H1 (cell line): ENCODE measurements at regions not wholly inside any gene's neighbourhood (a gene's known extent, or its start where the extent isn't known, plus 50 kb on each side); places are given as distances from the start of the nearest gene placed in this dataset.

Source experiments
- CTCF ChIA-PET: fragments of 300-600 bp; sonication (Branson Sonifier 250); formaldehyde crosslinking; loops from one replicate; lab custom pipeline; 2021; ENCODE audit not compliant: partially characterized antibody; lab: Charles Lee
- POLR2A ChIA-PET: fragments of 300-600 bp; sonication (Branson Sonifier 250); formaldehyde crosslinking; loops from one replicate; lab custom pipeline; 2021; ENCODE audit warnings: inconsistent platforms; ENCODE audit not compliant: partially characterized antibody; lab: Charles Lee
- DNase-seq, 2 experiments: peaks; one replicate each; pipeline versions ENCODE4 v3.0.0 to v3.0.0-alpha.2; 2010 to 2022; ENCODE audit warnings: low spot score in 2 of 2, low read depth in 1 of 2, mixed read lengths in 1 of 2
- FAIRE-seq: peaks from 2 replicates; lab custom pipeline; 2011; peaks lifted over from hg19 to GRCh38; lab: Jason Lieb, UNC
- H2AFZ ChIP-seq: 2 replicates; pipeline ENCODE4 v1.8.1; 2012; ENCODE audit warnings: low read length, inconsistent platforms
- H2AK5ac ChIP-seq: 2 replicates; pipeline ENCODE4 v1.6.1; 2013; ENCODE audit warnings: low read depth, low read length
- H2BK120ac ChIP-seq: replicated peaks from 2 replicates; pipeline ENCODE3; 2013; ENCODE audit warnings: low read depth, low read length, inconsistent platforms
- H2BK12ac ChIP-seq: 2 replicates; pipeline ENCODE4 v1.6.1; 2013; ENCODE audit warnings: low read depth, low read length
- H2BK15ac ChIP-seq: 2 replicates; pipeline ENCODE4 v1.6.1; 2013; ENCODE audit warnings: low read length
- H2BK20ac ChIP-seq: 2 replicates; pipeline ENCODE4 v1.6.1; 2013; ENCODE audit warnings: low read length
- H2BK5ac ChIP-seq: 2 replicates; pipeline ENCODE4 v1.6.1; 2013; ENCODE audit warnings: low read depth, low read length
- H3K14ac ChIP-seq: 2 replicates; pipeline ENCODE4 v1.6.1; 2013; ENCODE audit warnings: inconsistent platforms; ENCODE audit not compliant: insufficient read length
- H3K18ac ChIP-seq: 2 replicates; pipeline ENCODE4 v1.6.1; 2013; ENCODE audit warnings: low read length; ENCODE audit errors: extremely low read depth
- H3K23ac ChIP-seq: 2 replicates; pipeline ENCODE4 v1.6.1; 2013; ENCODE audit warnings: inconsistent platforms; ENCODE audit not compliant: insufficient read length
- H3K23me2 ChIP-seq: 2 replicates; pipeline ENCODE4 v1.6.1; 2013; ENCODE audit warnings: low read depth, low read length
- H3K27ac ChIP-seq: 2 replicates; pipeline ENCODE4 v1.6.1; 2011; ENCODE audit warnings: low read depth, low read length, inconsistent platforms
- H3K27me3 ChIP-seq, 4 experiments: replicated peaks in 1 of 4; 1 replicate in 1 of 4; 2 replicates in 3 of 4; pipeline versions ENCODE4 v1.6.1 to v1.8.1; 2011 to 2013; ENCODE audit warnings: low read length in 3 of 4, mild to moderate bottlenecking in 3 of 4, inconsistent platforms in 2 of 4, mixed read lengths in 2 of 4, moderate library complexity in 1 of 4; ENCODE audit not compliant: control insufficient read depth in 3 of 4, insufficient read depth in 3 of 4; ENCODE audit errors: extremely low read depth in 1 of 4
- H3K36me3 ChIP-seq, 4 experiments: 2 replicates each; pipeline versions ENCODE4 v1.6.1 to v1.8.1; 2011 to 2013; ENCODE audit warnings: mild to moderate bottlenecking in 4 of 4, low read length in 3 of 4, moderate library complexity in 2 of 4, control low read depth in 1 of 4, inconsistent platforms in 1 of 4; ENCODE audit not compliant: insufficient read depth in 4 of 4, control insufficient read depth in 2 of 4
- H3K4ac ChIP-seq: replicated peaks from 2 replicates; pipeline ENCODE3; 2013; ENCODE audit warnings: low read length, low read depth, mixed read lengths, inconsistent platforms; ENCODE audit not compliant: insufficient read length
- H3K4me1 ChIP-seq, 4 experiments: replicated peaks in 1 of 4; 1 replicate in 1 of 4; 2 replicates in 3 of 4; pipeline versions ENCODE4 v1.6.1 to v1.8.1; 2011 to 2013; ENCODE audit warnings: low read length in 3 of 4, inconsistent platforms in 2 of 4, mixed read lengths in 1 of 4; ENCODE audit not compliant: insufficient read depth in 4 of 4, control insufficient read depth in 3 of 4
- H3K4me2 ChIP-seq, 2 experiments: 2 replicates each; pipeline versions ENCODE4 v1.6.1 to v1.8.1; 2011 to 2013; ENCODE audit warnings: low read depth in 2 of 2, low read length in 2 of 2, control low read depth in 1 of 2, inconsistent platforms in 1 of 2, mild to moderate bottlenecking in 1 of 2; ENCODE audit not compliant: insufficient read depth in 1 of 2
- H3K4me3 ChIP-seq, 4 experiments: fragments of 200-600, 300-600 bp in 1 of 4; sonication (generic), shearing (Covaris generic), sonication (Bioruptor Twin) in 1 of 4; 2 replicates each; pipeline versions ENCODE4 v1.5.1 to v1.8.1; 2011 to 2016; ENCODE audit warnings: low read length in 4 of 4, low read depth in 3 of 4, control low read depth in 2 of 4, inconsistent platforms in 2 of 4, mild to moderate bottlenecking in 2 of 4, mixed read lengths in 1 of 4, moderate library complexity in 1 of 4; ENCODE audit not compliant: insufficient read depth in 2 of 4; ENCODE audit errors: extremely low read depth in 1 of 4
- H3K56ac ChIP-seq: replicated peaks from 2 replicates; pipeline ENCODE3; 2013; ENCODE audit warnings: low read depth, mild to moderate bottlenecking, mixed read lengths, low read length, inconsistent platforms; ENCODE audit not compliant: insufficient read length
- H3K79me1 ChIP-seq: 2 replicates; pipeline ENCODE4 v1.6.1; 2013; ENCODE audit warnings: low read depth, low read length, control low read depth
- H3K79me2 ChIP-seq, 2 experiments: 2 replicates each; pipeline versions ENCODE4 v1.6.1 to v1.8.1; 2012 to 2013; ENCODE audit warnings: low read length in 2 of 2, mild to moderate bottlenecking in 2 of 2, inconsistent platforms in 1 of 2; ENCODE audit not compliant: insufficient read depth in 2 of 2, control insufficient read depth in 1 of 2
- H3K9ac ChIP-seq, 4 experiments: replicated peaks in 1 of 4; 1 replicate in 1 of 4; 2 replicates in 3 of 4; pipeline versions ENCODE4 v1.6.1 to v1.8.1; 2011 to 2013; ENCODE audit warnings: low read depth in 3 of 4, low read length in 3 of 4, control low read depth in 2 of 4, mild to moderate bottlenecking in 2 of 4, moderate library complexity in 2 of 4, inconsistent platforms in 1 of 4; ENCODE audit errors: extremely low read depth in 1 of 4
- H3K9me3 ChIP-seq, 2 experiments: 2 replicates each; pipeline versions ENCODE4 v1.6.1 to v1.8.1; 2012 to 2013; ENCODE audit warnings: mild to moderate bottlenecking in 2 of 2, moderate library complexity in 2 of 2, control low read depth in 1 of 2, inconsistent platforms in 1 of 2, low read depth in 1 of 2, low read length in 1 of 2, mixed read lengths in 1 of 2; ENCODE audit not compliant: insufficient read depth in 2 of 2
- H4K20me1 ChIP-seq, 2 experiments: replicated peaks in 1 of 2; 2 replicates each; pipeline versions ENCODE3 to v1.8.1; 2011 to 2013; ENCODE audit warnings: inconsistent platforms in 2 of 2, low read length in 2 of 2, mild to moderate bottlenecking in 1 of 2; ENCODE audit not compliant: insufficient read depth in 2 of 2, control insufficient read depth in 1 of 2
- H4K5ac ChIP-seq: 2 replicates; pipeline ENCODE4 v1.6.1; 2013; ENCODE audit warnings: low read length, low read depth, mixed read lengths, inconsistent platforms; ENCODE audit not compliant: insufficient read length
- H4K8ac ChIP-seq: 2 replicates; pipeline ENCODE4 v1.8.0; 2013; ENCODE audit warnings: mild to moderate bottlenecking, moderate library complexity, low read length, inconsistent platforms; ENCODE audit not compliant: insufficient read depth; ENCODE audit errors: extremely low read depth
- H4K91ac ChIP-seq: replicated peaks from 2 replicates; pipeline ENCODE3; 2013; ENCODE audit warnings: low read length, mixed read lengths, inconsistent platforms; ENCODE audit not compliant: insufficient read length
- BCL11A ChIP-seq, 2 experiments: IDR thresholded peaks; one replicate each; pipeline ENCODE4 v1.6.1; 2011; ENCODE audit warnings: low read depth in 2 of 2, low read length in 2 of 2, mild to moderate bottlenecking in 2 of 2
- CBX8 ChIP-seq: fragments of 300-800, 300-1000 bp; sonication (generic); IDR thresholded peaks from 2 replicates; pipeline ENCODE4 v1.7.1; 2016; ENCODE audit warnings: low read depth, low read length, borderline replicate concordance
- CEBPB ChIP-seq: IDR thresholded peaks from 2 replicates; pipeline ENCODE4 v1.6.1; 2012; ENCODE audit warnings: low read depth, low read length
- CTCF ChIP-seq, 3 experiments: IDR thresholded peaks; 1 replicate in 2 of 3; 2 replicates in 1 of 3; pipeline versions ENCODE4 v1.5.1 to v1.6.1; 2011; ENCODE audit warnings: low read length in 3 of 3, mild to moderate bottlenecking in 3 of 3, inconsistent platforms in 2 of 3, low read depth in 1 of 3, moderate library complexity in 1 of 3; ENCODE audit not compliant: insufficient read depth in 1 of 3; ENCODE audit errors: control extremely low read depth in 1 of 3
- EGR1 ChIP-seq: IDR thresholded peaks from 2 replicates; pipeline ENCODE4 v1.6.1; 2011; ENCODE audit warnings: low read depth, low read length, borderline replicate concordance
- EP300 ChIP-seq, 2 experiments: IDR thresholded peaks; 1 replicate in 1 of 2; 2 replicates in 1 of 2; pipeline ENCODE4 v1.6.1; 2011 to 2012; ENCODE audit warnings: low read depth in 2 of 2, low read length in 2 of 2, mild to moderate bottlenecking in 2 of 2, borderline replicate concordance in 1 of 2, inconsistent platforms in 1 of 2, moderate library complexity in 1 of 2
- HDAC6 ChIP-seq: IDR thresholded peaks from one replicate; pipeline ENCODE4 v1.7.1; 2012; ENCODE audit warnings: low read depth, mild to moderate bottlenecking, inconsistent platforms, low read length, moderate library complexity
- SAP30 ChIP-seq: fragments of 300-600 bp; sonication (generic); IDR thresholded peaks from 2 replicates; pipeline ENCODE4 v1.7.1; 2012; ENCODE audit warnings: low read length, moderate library complexity, mild to moderate bottlenecking, inconsistent platforms; ENCODE audit not compliant: insufficient read depth, insufficient replicate concordance
- SIX5 ChIP-seq: IDR thresholded peaks from 2 replicates; pipeline ENCODE4 v1.6.1; 2011; ENCODE audit warnings: mild to moderate bottlenecking, low read depth, low read length
- TAF1 ChIP-seq: IDR thresholded peaks from 2 replicates; pipeline ENCODE4 v1.6.1; 2011; ENCODE audit warnings: mild to moderate bottlenecking, low read depth, low read length
- TAF7 ChIP-seq: optimal IDR thresholded peaks from 2 replicates; pipeline ENCODE3; 2011; ENCODE audit warnings: low read depth, mild to moderate bottlenecking, inconsistent platforms, low read length, moderate library complexity, borderline replicate concordance
- YY1 ChIP-seq: IDR thresholded peaks from 2 replicates; pipeline ENCODE4 v1.6.1; 2011; ENCODE audit warnings: low read depth, mild to moderate bottlenecking, low read length
- WGBS, 2 experiments: shearing (Covaris generic) in 1 of 2; methylation state at CpG; one replicate each; pipeline versions ENCODE4 v1.1.6 to v1.1.7; 2013 to 2015; ENCODE audit warnings: low lambda C conversion rate in 2 of 2, mixed read lengths in 2 of 2, inconsistent platforms in 1 of 2, low coverage in 1 of 2, missing lambda C conversion rate in 1 of 2; ENCODE audit not compliant: insufficient replicate concordance in 2 of 2, insufficient coverage in 1 of 2, insufficient read length in 1 of 2; ENCODE audit errors: extremely low coverage in 1 of 2, missing lambda C conversion rate in 1 of 2; 5-methylcytosine and 5-hydroxymethylcytosine counted together

GRCh38 chr6:141097471-141097870 lies 1035.3 kb upstream of the GJE1 start:
- H3K23me2 ChIP-seq: no peaks in the 10 kb centered on the region
- H2AK5ac ChIP-seq: no peak overlapping the region
- H3K4me2 ChIP-seq: no peak overlapping the region
- no peak overlapping the region for H3K27ac ChIP-seq
- H3K9ac ChIP-seq: no peak overlapping the region
- FAIRE-seq (no peak), DNase-seq (no peak)
- H4K91ac ChIP-seq: no peak overlapping the region
- H3K4me1 ChIP-seq: no peaks in the 10 kb centered on the region
- H3K79me2 ChIP-seq: no peaks in the 10 kb centered on the region
- ChIA-PET CTCF (no interaction called here), POLR2A (interaction anchor here (0.6 kb wide), 1 partner anchor 13 kb away, joined by 5 read pairs; no protein-coding TSS in a partner anchor)
- H2AFZ ChIP-seq: no peak overlapping the region
- no peaks in the 10 kb centered on the region for H4K20me1 ChIP-seq
- no peak overlapping the region for H3K23ac ChIP-seq
- no peak overlapping the region for H2BK120ac ChIP-seq
- H4K5ac ChIP-seq: no peak overlapping the region
- H3K18ac ChIP-seq: no peak overlapping the region
- no peaks in the 10 kb centered on the region for H3K36me3 ChIP-seq
- no peak overlapping the region for H2BK5ac ChIP-seq
- no peak overlapping the region for H2BK12ac ChIP-seq
- no peak overlapping the region for H3K56ac ChIP-seq
- no peak overlapping the region for H2BK15ac ChIP-seq
- H3K14ac ChIP-seq: no peak overlapping the region
- no peaks in the 10 kb centered on the region for H3K79me1 ChIP-seq
- no peak overlapping the region for H3K4me3 ChIP-seq
- H4K8ac ChIP-seq: no peak overlapping the region
- H2BK20ac ChIP-seq: no peak overlapping the region
- H3K4ac ChIP-seq: no peak overlapping the region
- no peaks in the 10 kb centered on the region for H3K27me3 ChIP-seq
- H3K9me3 ChIP-seq: no peaks in the 10 kb centered on the region
- WGBS, 2 experiments: 81% methylated on average over 1 of the region's 1 CpG; no CpG with 5 or more reads in 1 of the 2 experiments
- no peak for TF ChIP-seq EGR1
- no peak for TF ChIP-seq SIX5
- no peak for TF ChIP-seq CTCF (IDR thresholded peaks at IDR 0.05; ENCODE audit: control extremely low read depth in 1 of 3, insufficient read depth in 1 of 3, low read depth in 1 of 3, low read length in 3 of 3)
- TF ChIP-seq SAP30: no peak
- TF ChIP-seq TAF7: no peak
- TF ChIP-seq EP300 (IDR thresholded peaks at IDR 0.05; ENCODE audit: borderline replicate concordance in 1 of 2, low read depth in 2 of 2, low read length in 2 of 2): no peak
- no peak for TF ChIP-seq YY1
- no peak for TF ChIP-seq CEBPB
- no peak for TF ChIP-seq BCL11A (IDR thresholded peaks at IDR 0.05; ENCODE audit: low read depth in 2 of 2, low read length in 2 of 2)
- no peak for TF ChIP-seq TAF1
- no peak for TF ChIP-seq CBX8
- TF ChIP-seq HDAC6: no peak
